Neural cell (in vitro differentiated cells): ENCODE measurements at regions not wholly inside any gene's neighbourhood (a gene's known extent, or its start where the extent isn't known, plus 50 kb on each side); places are given as distances from the start of the nearest gene placed in this dataset.

Source experiments
- CTCF ChIP-seq: fragments of 450-650 bp; IDR thresholded peaks from 2 replicates; pipeline ENCODE4 v1.5.1; 2014; ENCODE audit warnings: antibody characterized with exemption, mild to moderate bottlenecking, moderate library complexity; ENCODE audit not compliant: poor library complexity, severe bottlenecking
- EP300 ChIP-seq: fragments of 450-650 bp; conservative IDR thresholded peaks from 2 replicates; pipeline ENCODE4 v1.6.1; 2014; ENCODE audit warnings: antibody characterized with exemption, mild to moderate bottlenecking, moderate library complexity; ENCODE audit not compliant: poor library complexity, severe bottlenecking
- EZH2 ChIP-seq: fragments of 200-600, 300-800 bp; shearing (Covaris generic), sonication (generic); IDR thresholded peaks from 2 replicates; pipeline ENCODE4 v1.6.1; 2014; ENCODE audit warnings: antibody characterized with exemption, low read length, borderline replicate concordance, mild to moderate bottlenecking; ENCODE audit not compliant: insufficient read depth, poor library complexity, severe bottlenecking
- MXI1 ChIP-seq: fragments of 450-650 bp; conservative IDR thresholded peaks from 2 replicates; pipeline ENCODE4 v1.6.1; 2014; ENCODE audit warnings: antibody characterized with exemption, mild to moderate bottlenecking; ENCODE audit not compliant: poor library complexity, severe bottlenecking
- POLR2AphosphoS5 ChIP-seq: IDR thresholded peaks from 2 replicates; pipeline ENCODE4 v1.6.1; 2012
- RAD21 ChIP-seq: fragments of 450-650 bp; conservative IDR thresholded peaks from 2 replicates; pipeline ENCODE4 v1.6.1; 2014; ENCODE audit warnings: antibody characterized with exemption, mild to moderate bottlenecking, moderate library complexity
- REST ChIP-seq: IDR thresholded peaks from 2 replicates; pipeline ENCODE4 v1.6.1; 2012; ENCODE audit warnings: borderline replicate concordance
- SMC3 ChIP-seq: fragments of 450-650 bp; conservative IDR thresholded peaks from 2 replicates; pipeline ENCODE4 v1.6.1; 2014; ENCODE audit warnings: antibody characterized with exemption, mild to moderate bottlenecking, moderate library complexity; ENCODE audit not compliant: poor library complexity
- TAF1 ChIP-seq: IDR thresholded peaks from 2 replicates; pipeline ENCODE4 v1.6.1; 2012; ENCODE audit warnings: low read depth

- no peak for TF ChIP-seq REST
- no peak for TF ChIP-seq CTCF
- no peak for TF ChIP-seq TAF1
- no peak for TF ChIP-seq EP300
- no peak for TF ChIP-seq POLR2AphosphoS5
- no peak for TF ChIP-seq EZH2
- no peak for TF ChIP-seq MXI1
- TF ChIP-seq RAD21 = no peak
- TF ChIP-seq SMC3 = no peak
Measured at GRCh38 chr12:91483471-91483985, 300.9 kb upstream of the DCN start.
